ENCODE measurements at regions not wholly inside any gene's neighbourhood (a gene's known extent, or its start where the extent isn't known, plus 50 kb on each side); places are given as distances from the start of the nearest gene placed in this dataset.

DNA sequence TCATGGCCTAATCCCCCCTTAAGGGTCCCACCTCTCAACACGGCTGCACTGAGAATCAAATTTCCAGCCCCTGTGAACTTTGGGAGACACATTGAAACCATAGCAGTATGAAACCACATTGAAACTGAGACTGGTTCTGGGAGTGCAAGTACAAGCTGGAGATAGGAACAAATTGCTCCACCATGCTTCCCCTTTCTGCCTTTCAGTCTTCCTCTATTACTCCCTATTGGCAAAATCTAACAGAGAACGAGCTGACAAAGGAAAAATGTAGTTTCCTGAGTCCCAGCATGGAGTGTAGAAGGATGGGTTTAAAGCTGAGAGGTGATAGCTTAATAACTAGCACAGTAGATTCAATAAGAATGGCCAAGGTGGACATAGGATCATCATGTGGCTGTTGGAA, 161.7 kb upstream of the RPL34 start:
- no peaks in the 10 kb centered on the region for H3K27me3 ChIP-seq (ENCODE audit: control insufficient read depth in 1 of 2, insufficient read depth in 2 of 2, low read length in 2 of 2)
- 36% methylated on average over 2 of the region's 2 CpGs for WGBS (ENCODE audit: low lambda C conversion rate)
- H2AFZ ChIP-seq (ENCODE audit: low read length) = no peak overlapping the region
- DNase-seq (ENCODE audit: low spot score) (no peak), FAIRE-seq (no peak), ATAC-seq (no peak)
- H3K36me3 ChIP-seq (replicated peaks in 1 of 2; ENCODE audit: control insufficient read depth in 1 of 2, insufficient read depth in 2 of 2, low read length in 2 of 2) = no peaks in the 10 kb centered on the region
- no peak overlapping the region for H3K4me3 ChIP-seq (replicated peaks in 1 of 3; ENCODE audit: insufficient read depth in 1 of 3, low read depth in 2 of 3, low read length in 3 of 3)
- no peaks in the 10 kb centered on the region for H3K9me3 ChIP-seq (ENCODE audit: low read length)
- no peak for TF ChIP-seq RFXANK (CRISPR knock-in tag; IDR thresholded peaks at IDR 0.05)
- no peak for TF ChIP-seq HNRNPLL (IDR thresholded peaks at IDR 0.05; ENCODE audit: low read depth, low read length, poor library complexity, severe bottlenecking)
- TF ChIP-seq ZFP36 (IDR thresholded peaks at IDR 0.05; ENCODE audit: borderline replicate concordance, low read depth, low read length, partially characterized antibody) = no peak
- TF ChIP-seq, protein P1, sequence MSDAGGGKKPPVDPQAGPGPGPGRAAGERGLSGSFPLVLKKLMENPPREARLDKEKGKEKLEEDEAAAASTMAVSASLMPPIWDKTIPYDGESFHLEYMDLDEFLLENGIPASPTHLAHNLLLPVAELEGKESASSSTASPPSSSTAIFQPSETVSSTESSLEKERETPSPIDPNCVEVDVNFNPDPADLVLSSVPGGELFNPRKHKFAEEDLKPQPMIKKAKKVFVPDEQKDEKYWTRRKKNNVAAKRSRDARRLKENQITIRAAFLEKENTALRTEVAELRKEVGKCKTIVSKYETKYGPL (CRISPR knock-in tag; IDR thresholded peaks at IDR 0.05) = no peak
- TF ChIP-seq ZNF772 (CRISPR knock-in tag; IDR thresholded peaks at IDR 0.05) = no peak
- TF ChIP-seq ATF1 (CRISPR knock-in tag; IDR thresholded peaks at IDR 0.05) = no peak
- no peak for TF ChIP-seq MTF2 (CRISPR knock-in tag; IDR thresholded peaks at IDR 0.05; ENCODE audit: borderline replicate concordance)
- no peak overlapping the region for H3K4me2 ChIP-seq (ENCODE audit: low read depth, low read length)
- H3K4me1 ChIP-seq (ENCODE audit: insufficient read depth, low read length) = no peaks in the 10 kb centered on the region
- in situ Hi-C loops (cut with HindIII; ENCODE audit: extremely low pct_ligation_motif_present, low pct_unique_long_range_greater_than_20kb) = no loop called here
- POLR2A ChIA-PET = no interaction called here
- H3K79me2 ChIP-seq (ENCODE audit: insufficient read depth, low read length) = no peaks in the 10 kb centered on the region
- BruUV-seq (replicated peaks) = no TSS peak
- intact Hi-C loops (cut with micrococcal nuclease; ENCODE audit: unreplicated experiment) = no loop called here
- no peak overlapping the region for H3K27ac ChIP-seq (ENCODE audit: extremely low read length, insufficient read depth, low read length)
- CTCF ChIA-PET (ENCODE audit: low intra/inter-chr PET ratio, low total read pairs) = no interaction called here
- no peaks in the 10 kb centered on the region for H4K20me1 ChIP-seq (ENCODE audit: insufficient read depth, low read length)
- no peak overlapping the region for H3K9ac ChIP-seq (ENCODE audit: insufficient read depth, low read depth, low read length)

DNA sequence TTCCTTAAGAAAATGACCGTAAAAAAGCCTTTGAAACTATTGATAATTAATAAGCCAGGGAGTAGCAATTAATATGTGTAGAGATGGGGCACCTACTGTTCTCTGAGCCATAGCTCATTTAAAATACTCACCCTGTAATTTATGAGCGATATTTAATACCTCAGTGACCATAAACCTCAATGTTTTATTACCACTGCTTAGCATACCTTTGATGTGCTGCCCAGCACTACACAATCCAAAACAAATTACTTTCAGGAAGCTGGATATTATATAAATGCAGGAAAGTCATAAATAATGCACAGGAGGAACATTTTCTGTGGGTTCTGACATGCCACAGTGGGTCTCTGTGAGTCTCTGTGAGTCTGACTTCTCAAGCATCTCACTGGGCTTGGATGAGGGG, 166.1 kb upstream of the RPL34 start:
- H3K79me2 ChIP-seq (ENCODE audit: insufficient read depth, low read length) = no peaks in the 10 kb centered on the region
- CTCF ChIA-PET (ENCODE audit: low intra/inter-chr PET ratio, low total read pairs) = no interaction called here
- H4K20me1 ChIP-seq (ENCODE audit: insufficient read depth, low read length) = no peaks in the 10 kb centered on the region
- DNase-seq (ENCODE audit: low spot score) (no peak), ATAC-seq (no peak), FAIRE-seq (no peak)
- H3K36me3 ChIP-seq (replicated peaks in 1 of 2; ENCODE audit: control insufficient read depth in 1 of 2, insufficient read depth in 2 of 2, low read length in 2 of 2) = no peaks in the 10 kb centered on the region
- no peaks in the 10 kb centered on the region for H3K27me3 ChIP-seq (ENCODE audit: control insufficient read depth in 1 of 2, insufficient read depth in 2 of 2, low read length in 2 of 2)
- intact Hi-C loops (cut with micrococcal nuclease; ENCODE audit: unreplicated experiment) = no loop called here
- no TSS peak for BruUV-seq (replicated peaks)
- POLR2A ChIA-PET = no interaction called here
- no peak overlapping the region for H3K9ac ChIP-seq (ENCODE audit: insufficient read depth, low read depth, low read length)
- no peaks in the 10 kb centered on the region for H3K9me3 ChIP-seq (ENCODE audit: low read length)
- H3K4me2 ChIP-seq (ENCODE audit: low read depth, low read length) = no peak overlapping the region
- H3K4me3 ChIP-seq (replicated peaks in 1 of 3; ENCODE audit: insufficient read depth in 1 of 3, low read depth in 2 of 3, low read length in 3 of 3) = no peak overlapping the region
- WGBS (ENCODE audit: low lambda C conversion rate) = 28% methylated on average over 2 of the region's 2 CpGs
- in situ Hi-C loops (cut with HindIII; ENCODE audit: extremely low pct_ligation_motif_present, low pct_unique_long_range_greater_than_20kb) = no loop called here
- no peak overlapping the region for H2AFZ ChIP-seq (ENCODE audit: low read length)
- H3K27ac ChIP-seq (ENCODE audit: extremely low read length, insufficient read depth, low read length) = no peak overlapping the region
- H3K4me1 ChIP-seq (ENCODE audit: insufficient read depth, low read length) = no peaks in the 10 kb centered on the region
- TF ChIP-seq RBFOX2 (IDR thresholded peaks at IDR 0.05; ENCODE audit: low read depth, low read length) (no peak), EP300 (IDR thresholded peaks at IDR 0.05; ENCODE audit: low read depth in 2 of 2, low read length in 2 of 2) (no peak), EP300 (CRISPR knock-in tag; IDR thresholded peaks at IDR 0.05; ENCODE audit: borderline replicate concordance) (no peak), ZNF136 (CRISPR knock-in tag; IDR thresholded peaks at IDR 0.05; ENCODE audit: low read depth) (no peak), SIN3A (IDR thresholded peaks at IDR 0.05; ENCODE audit: borderline replicate concordance, low read depth, low read length) (no peak), ZNF577 (CRISPR knock-in tag; IDR thresholded peaks at IDR 0.05; ENCODE audit: borderline replicate concordance, low read depth) (no peak), KAT7 (CRISPR knock-in tag; IDR thresholded peaks at IDR 0.05; ENCODE audit: borderline replicate concordance) (no peak), REXO4 (CRISPR knock-in tag; IDR thresholded peaks at IDR 0.05; ENCODE audit: borderline replicate concordance) (no peak)
- TF ChIP-seq, protein P2, sequence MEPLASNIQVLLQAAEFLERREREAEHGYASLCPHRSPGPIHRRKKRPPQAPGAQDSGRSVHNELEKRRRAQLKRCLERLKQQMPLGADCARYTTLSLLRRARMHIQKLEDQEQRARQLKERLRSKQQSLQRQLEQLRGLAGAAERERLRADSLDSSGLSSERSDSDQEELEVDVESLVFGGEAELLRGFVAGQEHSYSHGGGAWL (CRISPR knock-in tag; IDR thresholded peaks at IDR 0.05) = no peak
- TF ChIP-seq, protein P3, sequence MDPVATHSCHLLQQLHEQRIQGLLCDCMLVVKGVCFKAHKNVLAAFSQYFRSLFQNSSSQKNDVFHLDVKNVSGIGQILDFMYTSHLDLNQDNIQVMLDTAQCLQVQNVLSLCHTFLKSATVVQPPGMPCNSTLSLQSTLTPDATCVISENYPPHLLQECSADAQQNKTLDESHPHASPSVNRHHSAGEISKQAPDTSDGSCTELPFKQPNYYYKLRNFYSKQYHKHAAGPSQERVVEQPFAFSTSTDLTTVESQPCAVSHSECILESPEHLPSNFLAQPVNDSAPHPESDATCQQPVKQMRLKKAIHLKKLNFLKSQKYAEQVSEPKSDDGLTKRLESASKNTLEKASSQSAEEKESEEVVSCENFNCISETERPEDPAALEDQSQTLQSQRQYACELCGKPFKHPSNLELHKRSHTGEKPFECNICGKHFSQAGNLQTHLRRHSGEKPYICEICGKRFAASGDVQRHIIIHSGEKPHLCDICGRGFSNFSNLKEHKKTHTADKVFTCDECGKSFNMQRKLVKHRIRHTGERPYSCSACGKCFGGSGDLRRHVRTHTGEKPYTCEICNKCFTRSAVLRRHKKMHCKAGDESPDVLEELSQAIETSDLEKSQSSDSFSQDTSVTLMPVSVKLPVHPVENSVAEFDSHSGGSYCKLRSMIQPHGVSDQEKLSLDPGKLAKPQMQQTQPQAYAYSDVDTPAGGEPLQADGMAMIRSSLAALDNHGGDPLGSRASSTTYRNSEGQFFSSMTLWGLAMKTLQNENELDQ (CRISPR knock-in tag; IDR thresholded peaks at IDR 0.05; ENCODE audit: borderline replicate concordance) = no peak
